T-cell (primary cell): ENCODE measurements at regions not wholly inside any gene's neighbourhood (a gene's known extent, or its start where the extent isn't known, plus 50 kb on each side); places are given as distances from the start of the nearest gene placed in this dataset.

Experiments
- ATAC-seq, 4 experiments: fragments of 200-7000 bp in 3 of 4; fragments of 150-1000 bp in 1 of 4; cut with Tn5 transposase; replicated peaks in 1 of 4; 1 replicate in 3 of 4; 2 replicates in 1 of 4; pipeline ENCODE4 v1.10.0; 2021; ENCODE audit warnings: moderate library complexity in 3 of 4, mild to moderate bottlenecking in 2 of 4, moderate number of reproducible peaks in 1 of 4
- CTCF ChIA-PET, 2 donors: fragments of 300-600 bp; sonication (Branson Sonifier 250); formaldehyde crosslinking; loops; one replicate each; lab custom pipeline; 2022; ENCODE audit warnings: antibody characterized with exemption in 2 of 2; lab: Charles Lee
- POLR2A ChIA-PET, 2 donors: fragments of 300-600 bp; sonication (Branson Sonifier 250); formaldehyde crosslinking; loops; one replicate each; lab custom pipeline; 2022; ENCODE audit warnings: antibody characterized with exemption in 2 of 2; lab: Charles Lee
- DNase-seq, 35 experiments: peaks; one replicate each; pipeline versions ENCODE4 v3.0.0 to v3.0.0-alpha.2; 2013 to 2023
- H3K27ac ChIP-seq: one replicate; pipeline ENCODE4 v1.5.1; 2013; ENCODE audit warnings: low read length
- H3K27me3 ChIP-seq, 2 experiments: replicated peaks in 1 of 2; 1 replicate in 1 of 2; 2 replicates in 1 of 2; pipeline versions ENCODE4 v1.6.1 to v1.7.0; 2013; ENCODE audit warnings: low read length in 1 of 2, mixed read lengths in 1 of 2; ENCODE audit not compliant: control insufficient read depth in 2 of 2, insufficient read depth in 2 of 2; ENCODE audit errors: extremely low read depth in 1 of 2
- H3K36me3 ChIP-seq, 2 donors: 1 replicate in 1 of 2; 2 replicates in 1 of 2; pipeline versions ENCODE4 v1.6.1 to v1.7.0; 2013; ENCODE audit warnings: low read length in 1 of 2; ENCODE audit not compliant: control insufficient read depth in 2 of 2, insufficient read depth in 1 of 2; ENCODE audit errors: extremely low read depth in 1 of 2
- H3K4me1 ChIP-seq, 2 experiments: 1 replicate in 1 of 2; 2 replicates in 1 of 2; pipeline versions ENCODE4 v1.6.1 to v1.7.0; 2013; ENCODE audit warnings: low read length in 2 of 2, mixed read lengths in 1 of 2; ENCODE audit not compliant: insufficient read depth in 2 of 2, control insufficient read depth in 1 of 2; ENCODE audit errors: extremely low read depth in 1 of 2
- H3K4me3 ChIP-seq, 2 donors: 1 replicate in 1 of 2; 2 replicates in 1 of 2; pipeline versions ENCODE4 v1.5.1 to v1.7.0; 2013; ENCODE audit warnings: mild to moderate bottlenecking in 2 of 2, low read length in 1 of 2, moderate library complexity in 1 of 2; ENCODE audit not compliant: control insufficient read depth in 1 of 2; ENCODE audit errors: extremely low read depth in 1 of 2
- H3K9me3 ChIP-seq: 2 replicates; pipeline ENCODE4 v1.7.0; 2013
- H3K27ac Mint-ChIP-seq, 2 donors: one replicate each; pipeline ENCODE4 v1.8.0; 2020 to 2021; ENCODE audit warnings: mild to moderate bottlenecking in 2 of 2, mixed read lengths in 2 of 2
- H3K27me3 Mint-ChIP-seq, 2 donors: one replicate each; pipeline ENCODE4 v1.8.0; 2021 to 2022; ENCODE audit warnings: mixed read lengths in 2 of 2
- H3K36me3 Mint-ChIP-seq: one replicate; pipeline ENCODE4 v1.8.0; 2021; ENCODE audit warnings: mixed read lengths
- H3K4me1 Mint-ChIP-seq, 3 donors: one replicate each; pipeline ENCODE4 v1.8.0; 2020 to 2022; ENCODE audit warnings: mixed read lengths in 3 of 3, mild to moderate bottlenecking in 1 of 3
- H3K4me3 Mint-ChIP-seq, 3 donors: one replicate each; pipeline ENCODE4 v1.8.0; 2020 to 2022; ENCODE audit warnings: mild to moderate bottlenecking in 3 of 3, mixed read lengths in 3 of 3, moderate library complexity in 3 of 3
- H3K9me3 Mint-ChIP-seq, 3 donors: one replicate each; pipeline ENCODE4 v1.8.0; 2020 to 2022; ENCODE audit warnings: mixed read lengths in 3 of 3
- WGBS: methylation state at CpG from one replicate; pipeline ENCODE4 v1.1.5; 2013; ENCODE audit warnings: missing lambda C conversion rate; ENCODE audit not compliant: insufficient coverage; 5-methylcytosine and 5-hydroxymethylcytosine counted together

DNA sequence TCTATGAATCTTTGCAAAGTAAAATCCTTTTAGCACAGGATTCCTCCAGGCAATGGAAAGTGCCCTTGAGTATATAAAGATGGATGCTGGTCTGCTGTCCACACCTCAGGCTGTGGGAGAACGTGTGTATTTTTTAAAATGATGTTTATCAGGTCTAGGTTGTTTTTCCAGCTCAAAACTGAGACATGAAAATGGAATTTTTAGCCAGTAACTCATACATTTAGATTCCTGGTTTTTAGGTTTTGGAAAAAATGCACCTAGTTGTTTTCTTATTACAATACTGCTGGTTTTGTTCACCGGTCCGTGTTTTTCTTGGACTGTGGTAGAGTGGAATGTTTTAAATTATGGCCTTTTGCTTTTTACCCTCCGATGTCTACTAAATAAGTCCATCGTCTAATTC is 554.7 kb downstream of the SOX6 start:
- no peak overlapping the region for H3K27ac Mint-ChIP-seq
- peaks cover 0 to 1% (median 0%) of the 10 kb centered on the region in 3 donors for H3K4me1 Mint-ChIP-seq
- ChIA-PET CTCF (no interaction called here), POLR2A (no interaction called here)
- H3K27me3 ChIP-seq = no peaks in the 10 kb centered on the region
- H3K36me3 Mint-ChIP-seq = no peaks in the 10 kb centered on the region
- no peak overlapping the region for H3K4me3 ChIP-seq
- WGBS = 74% methylated on average over 3 of the region's 5 CpGs
- peaks cover 0 to 3% (median 0%) of the 10 kb centered on the region in 3 donors for H3K9me3 Mint-ChIP-seq
- H3K4me3 Mint-ChIP-seq = no peak overlapping the region
- no peaks in the 10 kb centered on the region for H3K36me3 ChIP-seq
- H3K4me1 ChIP-seq = no peaks in the 10 kb centered on the region
- H3K27ac ChIP-seq = no peak overlapping the region
- ATAC-seq (no peak), DNase-seq (no peak)
- no peaks in the 10 kb centered on the region for H3K9me3 ChIP-seq
- peaks cover 0 to 3% of the 10 kb centered on the region in 2 donors for H3K27me3 Mint-ChIP-seq

DNA sequence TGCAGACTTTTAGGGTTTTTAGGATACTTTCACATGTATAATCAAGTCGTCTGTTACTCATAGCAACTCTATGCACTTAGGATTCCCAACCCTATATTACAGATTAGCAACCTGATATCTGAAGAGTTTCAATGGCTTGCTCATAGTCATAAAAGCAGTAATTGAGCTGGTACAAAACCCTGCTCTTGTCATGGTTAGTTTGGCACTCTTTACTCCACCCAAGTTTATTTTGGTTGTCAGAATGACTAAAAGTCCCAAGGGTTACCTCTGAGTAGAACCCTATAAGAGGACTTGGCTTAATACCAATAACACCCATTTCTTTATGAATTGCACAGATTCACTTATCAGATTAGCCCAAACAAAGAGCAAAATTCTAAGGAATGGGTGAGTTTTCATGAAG is 550.6 kb downstream of the SOX6 start:
- no peaks in the 10 kb centered on the region for H3K36me3 Mint-ChIP-seq
- ATAC-seq (no peak), DNase-seq (no peak)
- no peaks in the 10 kb centered on the region for H3K9me3 ChIP-seq
- H3K36me3 ChIP-seq = no peaks in the 10 kb centered on the region
- no peaks in the 10 kb centered on the region for H3K27me3 Mint-ChIP-seq
- ChIA-PET POLR2A (no interaction called here), CTCF (interaction anchor here in 1 of 2 donors (0.6 kb wide), 1 partner anchor 10 kb away, joined by 4 read pairs; no protein-coding TSS in a partner anchor)
- H3K4me1 ChIP-seq = no peaks in the 10 kb centered on the region
- no peak overlapping the region for H3K27ac Mint-ChIP-seq
- H3K4me3 ChIP-seq = no peak overlapping the region
- no peaks in the 10 kb centered on the region for H3K27me3 ChIP-seq
- H3K27ac ChIP-seq = no peak overlapping the region
- no peak overlapping the region for H3K4me3 Mint-ChIP-seq
- peaks cover 0 to 1% (median 0%) of the 10 kb centered on the region in 3 donors for H3K4me1 Mint-ChIP-seq
- peaks cover 0 to 5% (median 0%) of the 10 kb centered on the region in 3 donors for H3K9me3 Mint-ChIP-seq
- no CpG with 5 or more reads among the region's 1 CpG for WGBS

DNA sequence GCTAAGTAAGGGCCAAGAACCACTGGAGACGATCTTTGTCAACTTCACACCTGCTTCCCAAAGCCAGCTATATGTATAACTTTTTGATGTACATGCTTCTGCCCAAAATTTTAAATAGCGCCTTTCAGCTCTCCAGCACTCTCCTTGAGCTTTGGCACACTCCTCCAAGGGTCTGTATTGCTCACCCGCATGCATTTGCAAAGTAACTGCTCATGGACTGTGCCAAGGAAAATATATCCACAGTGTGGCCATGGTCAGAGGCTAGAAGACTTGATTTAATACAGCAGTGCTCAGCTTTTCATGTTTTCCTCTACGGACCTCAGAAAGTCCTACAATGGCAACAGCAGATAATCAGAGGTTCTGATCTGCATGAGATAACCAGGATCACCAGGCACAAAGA is 550.1 kb downstream of the SOX6 start:
- no peaks in the 10 kb centered on the region for H3K4me1 Mint-ChIP-seq
- no peaks in the 10 kb centered on the region for H3K36me3 ChIP-seq
- 79% methylated on average over 3 of the region's 4 CpGs for WGBS
- no peaks in the 10 kb centered on the region for H3K27me3 ChIP-seq
- ATAC-seq = no peak
- no peaks in the 10 kb centered on the region for H3K27me3 Mint-ChIP-seq
- CTCF ChIA-PET = interaction anchor here in 1 of 2 donors (0.6 kb wide), 1 partner anchor 11 kb away, joined by 4 read pairs; no protein-coding TSS in a partner anchor
- no peak overlapping the region for H3K4me3 ChIP-seq
- POLR2A ChIA-PET = no interaction called here
- H3K4me1 ChIP-seq = no peaks in the 10 kb centered on the region
- no peak overlapping the region for H3K27ac Mint-ChIP-seq
- no peaks in the 10 kb centered on the region for H3K9me3 ChIP-seq
- H3K27ac ChIP-seq = no peak overlapping the region
- no peak for DNase-seq
- peaks cover 0 to 5% (median 0%) of the 10 kb centered on the region in 3 donors for H3K9me3 Mint-ChIP-seq
- H3K36me3 Mint-ChIP-seq = no peaks in the 10 kb centered on the region
- no peak overlapping the region for H3K4me3 Mint-ChIP-seq

DNA sequence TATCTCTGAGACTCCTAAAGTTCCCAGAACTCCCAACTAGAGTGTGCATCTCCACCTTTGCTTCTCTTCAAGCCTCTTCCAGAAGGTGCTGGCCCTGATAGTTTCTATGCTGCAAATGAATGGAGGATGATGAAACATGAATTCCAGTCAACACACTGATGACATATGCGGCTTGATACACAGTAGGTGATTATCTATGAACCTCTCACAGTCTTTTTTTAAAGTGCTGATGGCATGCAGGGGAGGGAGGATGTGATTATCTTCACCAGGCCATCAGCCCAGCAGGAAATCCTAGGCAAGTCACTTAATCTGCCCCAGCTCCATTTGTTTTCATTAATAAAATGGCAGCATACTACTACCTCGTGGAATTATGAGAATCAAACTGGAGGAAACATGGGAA is 548.5 kb downstream of the SOX6 start:
- Mint-ChIP-seq H3K4me1 (no peaks in the 10 kb centered on the region), H3K9me3 (peaks cover 0 to 5% (median 0%) of the 10 kb centered on the region in 3 donors), H3K27ac (no peak overlapping the region), H3K27me3 (no peaks in the 10 kb centered on the region), H3K36me3 (no peaks in the 10 kb centered on the region), H3K4me3 (no peak overlapping the region)
- DNase-seq (no peak), ATAC-seq (no peak)
- H3K4me3 ChIP-seq = no peak overlapping the region
- WGBS = 43% methylated on average over 1 of the region's 2 CpGs
- ChIA-PET POLR2A (no interaction called here), CTCF (no interaction called here)
- no peaks in the 10 kb centered on the region for H3K36me3 ChIP-seq
- H3K27me3 ChIP-seq = no peaks in the 10 kb centered on the region
- no peak overlapping the region for H3K27ac ChIP-seq
- H3K4me1 ChIP-seq = no peaks in the 10 kb centered on the region
- H3K9me3 ChIP-seq = no peaks in the 10 kb centered on the region

DNA sequence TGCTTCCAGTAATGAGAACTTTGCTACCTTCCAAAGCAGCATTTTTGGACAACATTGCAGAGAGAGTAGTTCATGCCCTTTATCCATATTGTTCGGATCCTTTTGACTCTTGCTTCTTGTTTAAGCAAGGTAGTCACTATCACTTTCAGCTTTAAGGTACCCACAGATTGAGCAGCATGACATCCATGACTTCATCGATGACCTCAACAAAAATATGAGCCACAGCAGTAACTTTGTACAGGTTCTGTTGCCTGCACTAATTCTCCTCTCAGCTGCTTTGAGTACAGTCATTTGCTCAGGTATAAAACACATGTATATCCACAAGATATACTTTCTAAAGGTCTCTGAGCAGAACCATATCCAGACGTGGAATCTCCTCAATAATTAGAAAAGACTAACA is 546.3 kb downstream of the SOX6 start:
- H3K27me3 ChIP-seq = no peaks in the 10 kb centered on the region
- POLR2A ChIA-PET = no interaction called here
- Mint-ChIP-seq H3K27ac (no peak overlapping the region), H3K36me3 (no peaks in the 10 kb centered on the region), H3K4me3 (no peak overlapping the region), H3K27me3 (no peaks in the 10 kb centered on the region), H3K4me1 (no peaks in the 10 kb centered on the region), H3K9me3 (peaks cover 3 to 5% (median 3%) of the 10 kb centered on the region in 3 donors)
- ATAC-seq (no peak), DNase-seq (no peak)
- no peak overlapping the region for H3K27ac ChIP-seq
- no peaks in the 10 kb centered on the region for H3K9me3 ChIP-seq
- WGBS = 90% methylated on average over 2 of the region's 3 CpGs
- H3K36me3 ChIP-seq = no peaks in the 10 kb centered on the region
- no peaks in the 10 kb centered on the region for H3K4me1 ChIP-seq
- no peak overlapping the region for H3K4me3 ChIP-seq
- CTCF ChIA-PET = no interaction called here

DNA sequence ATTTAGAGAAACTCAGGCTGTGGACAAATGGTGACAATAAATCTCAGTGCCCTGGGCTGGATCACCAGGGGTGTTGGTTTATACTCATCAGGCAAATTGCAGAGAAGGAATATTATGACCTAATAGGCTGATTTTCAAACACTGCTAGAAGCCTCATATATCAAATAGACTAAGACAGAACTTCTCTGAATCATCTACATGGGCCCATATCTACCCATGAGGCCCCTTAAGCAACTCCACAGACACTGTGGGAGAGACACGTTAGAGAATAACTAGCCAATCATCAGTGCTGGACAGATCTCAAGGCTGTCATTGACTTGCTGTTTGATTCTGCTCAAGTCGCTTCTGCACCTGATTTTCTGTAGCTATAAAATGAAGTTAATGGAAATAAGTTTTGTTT is 545.8 kb downstream of the SOX6 start:
- DNase-seq (no peak), ATAC-seq (no peak)
- ChIA-PET CTCF (no interaction called here), POLR2A (no interaction called here)
- no peaks in the 10 kb centered on the region for H3K4me1 Mint-ChIP-seq
- Histone ChIP-seq H3K9me3 (no peaks in the 10 kb centered on the region), H3K36me3 (no peaks in the 10 kb centered on the region), H3K27ac (no peak overlapping the region), H3K4me3 (no peak overlapping the region), H3K4me1 (no peaks in the 10 kb centered on the region), H3K27me3 (no peaks in the 10 kb centered on the region)
- 33% methylated on average over 1 of the region's 2 CpGs for WGBS
- H3K27ac Mint-ChIP-seq = no peak overlapping the region
- H3K36me3 Mint-ChIP-seq = no peaks in the 10 kb centered on the region
- no peak overlapping the region for H3K4me3 Mint-ChIP-seq
- peaks cover 3 to 5% (median 4%) of the 10 kb centered on the region in 3 donors for H3K9me3 Mint-ChIP-seq
- H3K27me3 Mint-ChIP-seq = no peaks in the 10 kb centered on the region
